Astrocyte (in vitro differentiated cells and primary cell): ENCODE measurements at regions not wholly inside any gene's neighbourhood (a gene's known extent, or its start where the extent isn't known, plus 50 kb on each side); places are given as distances from the start of the nearest gene placed in this dataset.

Source experiments
- CTCF ChIP-seq: IDR thresholded peaks from 2 replicates; pipeline ENCODE4 v1.5.1; 2011; ENCODE audit warnings: low read depth, mild to moderate bottlenecking, inconsistent platforms, low read length, moderate library complexity; ENCODE audit not compliant: insufficient read depth
- EZH2 ChIP-seq: IDR thresholded peaks from 2 replicates; pipeline ENCODE4 v1.6.1; 2012; ENCODE audit warnings: mild to moderate bottlenecking, low read length, inconsistent platforms; ENCODE audit not compliant: insufficient read depth

- TF ChIP-seq CTCF: no peak
- no peak for TF ChIP-seq EZH2
Measured at GRCh38 chr17:22310717-22311686, 618.7 kb downstream of the KCNJ18 start.
